ENCODE measurements at regions not wholly inside any gene's neighbourhood (a gene's known extent, or its start where the extent isn't known, plus 50 kb on each side); places are given as distances from the start of the nearest gene placed in this dataset.

- TF ChIP-seq CTCF (IDR thresholded peaks at IDR 0.05) = no peak
- TF ChIP-seq POLR2A (IDR thresholded peaks at IDR 0.05) = no peak
Measured at GRCh38 chr10:37563107-37563714, 294.2 kb downstream of the ZNF248 start.
